ENCODE measurements at regions not wholly inside any gene's neighbourhood (a gene's known extent, or its start where the extent isn't known, plus 50 kb on each side); places are given as distances from the start of the nearest gene placed in this dataset.

DNA sequence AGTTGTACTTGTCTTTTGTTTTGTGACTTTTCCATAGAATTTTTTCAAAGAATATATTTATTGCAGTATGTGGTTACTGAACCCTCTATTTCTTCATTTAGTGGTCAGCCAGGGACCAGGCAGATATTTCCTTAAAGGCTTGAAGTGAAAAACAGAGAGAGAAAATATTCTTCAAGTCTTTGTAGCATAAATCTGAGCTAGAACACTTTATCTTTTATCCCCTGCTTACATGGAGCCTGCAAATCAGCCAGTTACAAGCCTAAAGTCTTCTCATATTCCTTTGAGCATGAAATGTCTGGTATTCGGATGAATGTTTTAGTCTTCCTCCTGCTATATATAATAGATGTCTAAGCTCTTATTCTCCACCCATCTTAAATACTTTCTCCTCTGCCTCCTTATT is 1557.5 kb upstream of the ACVR2A start:
- RAD21 ChIA-PET (ENCODE audit: low non-redundant PET in 1 of 2, low total read pairs in 2 of 2, uncharacterized antibody in 2 of 2, unreplicated experiment in 2 of 2): no interaction called here
- Histone ChIP-seq H2AFZ (ENCODE audit: low read depth, low read length, poor library complexity, severe bottlenecking) (no peak overlapping the region), H3K4me2 (ENCODE audit: low read length) (no peak overlapping the region), H3K4me1 (ENCODE audit: control insufficient read depth in 1 of 2, insufficient read depth in 2 of 2, low read length in 2 of 2) (no peaks in the 10 kb centered on the region), H3K27me3 (ENCODE audit: insufficient read depth, low read length) (no peaks in the 10 kb centered on the region), H3K36me3 (ENCODE audit: control insufficient read depth in 1 of 2, insufficient read depth in 2 of 2, low read length in 2 of 2) (no peaks in the 10 kb centered on the region), H3K4me3 (replicated peaks in 1 of 2; ENCODE audit: low read depth in 1 of 2, low read length in 2 of 2) (no peak overlapping the region), H3K9ac (ENCODE audit: low read length) (no peak overlapping the region), H3K9me2 (ENCODE audit: insufficient read depth) (no peaks in the 10 kb centered on the region), H3K79me2 (ENCODE audit: insufficient read depth, low read length) (no peaks in the 10 kb centered on the region), H3K27ac (ENCODE audit: low read depth, low read length) (no peak overlapping the region), H4K20me1 (ENCODE audit: insufficient read depth) (no peaks in the 10 kb centered on the region), H3K9me3 (ENCODE audit: control insufficient read depth in 1 of 2, insufficient read depth in 1 of 2, low read depth in 1 of 2, low read length in 2 of 2) (no peaks in the 10 kb centered on the region)
- POLR2A ChIA-PET: no interaction called here
- no peak for TF ChIP-seq TCF7L2 (IDR thresholded peaks at IDR 0.05; ENCODE audit: borderline replicate concordance, extremely low read depth, insufficient read depth, insufficient read length)
- BruUV-seq (replicated peaks): no TSS peak
- CTCF ChIA-PET: no interaction called here
- intact Hi-C loops (cut with micrococcal nuclease): no loop called here
- ATAC-seq (no peak), DNase-seq (ENCODE audit: low read depth, low spot score) (no peak)

DNA sequence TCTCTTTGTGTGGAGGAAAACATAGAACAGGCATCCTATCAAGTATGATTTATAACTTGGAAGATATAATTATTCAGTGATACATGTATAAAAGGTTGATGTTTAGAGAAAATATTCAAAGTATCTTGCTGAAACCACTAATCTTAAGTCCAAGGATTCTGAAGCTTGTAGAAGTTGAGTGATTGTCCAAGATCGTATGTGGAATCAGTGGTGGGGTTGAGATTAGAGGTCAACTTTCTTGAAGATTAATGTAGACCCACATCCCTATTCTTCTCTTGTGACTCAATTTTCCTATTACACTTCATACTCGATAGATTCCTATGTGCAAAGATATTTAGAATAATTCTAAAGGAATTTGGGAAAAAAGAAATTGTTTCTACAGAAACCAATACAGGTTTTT is 1565.9 kb upstream of the ACVR2A start:
- H4K20me1 ChIP-seq (ENCODE audit: insufficient read depth): no peaks in the 10 kb centered on the region
- TF ChIP-seq, protein P1, sequence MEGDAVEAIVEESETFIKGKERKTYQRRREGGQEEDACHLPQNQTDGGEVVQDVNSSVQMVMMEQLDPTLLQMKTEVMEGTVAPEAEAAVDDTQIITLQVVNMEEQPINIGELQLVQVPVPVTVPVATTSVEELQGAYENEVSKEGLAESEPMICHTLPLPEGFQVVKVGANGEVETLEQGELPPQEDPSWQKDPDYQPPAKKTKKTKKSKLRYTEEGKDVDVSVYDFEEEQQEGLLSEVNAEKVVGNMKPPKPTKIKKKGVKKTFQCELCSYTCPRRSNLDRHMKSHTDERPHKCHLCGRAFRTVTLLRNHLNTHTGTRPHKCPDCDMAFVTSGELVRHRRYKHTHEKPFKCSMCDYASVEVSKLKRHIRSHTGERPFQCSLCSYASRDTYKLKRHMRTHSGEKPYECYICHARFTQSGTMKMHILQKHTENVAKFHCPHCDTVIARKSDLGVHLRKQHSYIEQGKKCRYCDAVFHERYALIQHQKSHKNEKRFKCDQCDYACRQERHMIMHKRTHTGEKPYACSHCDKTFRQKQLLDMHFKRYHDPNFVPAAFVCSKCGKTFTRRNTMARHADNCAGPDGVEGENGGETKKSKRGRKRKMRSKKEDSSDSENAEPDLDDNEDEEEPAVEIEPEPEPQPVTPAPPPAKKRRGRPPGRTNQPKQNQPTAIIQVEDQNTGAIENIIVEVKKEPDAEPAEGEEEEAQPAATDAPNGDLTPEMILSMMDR (IDR thresholded peaks at IDR 0.05 in 2 of 3, conservative IDR thresholded peaks at IDR 0.05 in 1 of 3; ENCODE audit: borderline replicate concordance in 1 of 3, insufficient read depth in 1 of 3, low read depth in 2 of 3, low read length in 2 of 3): no peak
- no peak for TF ChIP-seq SP1 (IDR thresholded peaks at IDR 0.05; ENCODE audit: low read depth)
- no peak for TF ChIP-seq CEBPB (IDR thresholded peaks at IDR 0.05; ENCODE audit: low read depth)
- no peak for TF ChIP-seq ELF1 (IDR thresholded peaks at IDR 0.05; ENCODE audit: borderline replicate concordance, low read depth)
- TF ChIP-seq EZH2 (IDR thresholded peaks at IDR 0.05): no peak
- no peak for TF ChIP-seq SIN3A (IDR thresholded peaks at IDR 0.05; ENCODE audit: low read depth)
- no peak overlapping the region for H3K4me2 ChIP-seq (ENCODE audit: low read length)
- H3K4me1 ChIP-seq (ENCODE audit: control insufficient read depth in 1 of 2, insufficient read depth in 2 of 2, low read length in 2 of 2): no peaks in the 10 kb centered on the region
- CTCF ChIA-PET: no interaction called here
- POLR2A ChIA-PET: interaction anchor here (0.6 kb wide), 1 partner anchor 708 kb away, joined by 3 read pairs; no protein-coding TSS in a partner anchor
- ATAC-seq (no peak), DNase-seq (ENCODE audit: low read depth, low spot score) (no peak)
- no peaks in the 10 kb centered on the region for H3K9me2 ChIP-seq (ENCODE audit: insufficient read depth)
- BruUV-seq (replicated peaks): no TSS peak
- H3K79me2 ChIP-seq (ENCODE audit: insufficient read depth, low read length): no peaks in the 10 kb centered on the region
- H3K36me3 ChIP-seq (ENCODE audit: control insufficient read depth in 1 of 2, insufficient read depth in 2 of 2, low read length in 2 of 2): no peaks in the 10 kb centered on the region
- no peak overlapping the region for H2AFZ ChIP-seq (ENCODE audit: low read depth, low read length, poor library complexity, severe bottlenecking)
- intact Hi-C loops (cut with micrococcal nuclease): no loop called here
- H3K27ac ChIP-seq (ENCODE audit: low read depth, low read length): no peak overlapping the region
- RAD21 ChIA-PET (ENCODE audit: low non-redundant PET in 1 of 2, low total read pairs in 2 of 2, uncharacterized antibody in 2 of 2, unreplicated experiment in 2 of 2): no interaction called here
- no peaks in the 10 kb centered on the region for H3K9me3 ChIP-seq (ENCODE audit: control insufficient read depth in 1 of 2, insufficient read depth in 1 of 2, low read depth in 1 of 2, low read length in 2 of 2)
- H3K9ac ChIP-seq (ENCODE audit: low read length): no peak overlapping the region
- no peak overlapping the region for H3K4me3 ChIP-seq (replicated peaks in 1 of 2; ENCODE audit: low read depth in 1 of 2, low read length in 2 of 2)
- H3K27me3 ChIP-seq (ENCODE audit: insufficient read depth, low read length): no peaks in the 10 kb centered on the region
